GM12873 (cell line): ENCODE measurements at regions not wholly inside any gene's neighbourhood (a gene's known extent, or its start where the extent isn't known, plus 50 kb on each side); places are given as distances from the start of the nearest gene placed in this dataset.

Source experiments
- CTCF ChIP-seq: IDR thresholded peaks from 2 replicates; pipeline ENCODE4 v1.5.1; 2012; ENCODE audit warnings: low read depth, mild to moderate bottlenecking, moderate library complexity, low read length, control low read depth; ENCODE audit not compliant: insufficient read depth; ENCODE audit errors: missing control alignments

GRCh38 chr20:20850407-20850806 is 138.0 kb upstream of the RALGAPA2 start:
- no peak for TF ChIP-seq CTCF

DNA sequence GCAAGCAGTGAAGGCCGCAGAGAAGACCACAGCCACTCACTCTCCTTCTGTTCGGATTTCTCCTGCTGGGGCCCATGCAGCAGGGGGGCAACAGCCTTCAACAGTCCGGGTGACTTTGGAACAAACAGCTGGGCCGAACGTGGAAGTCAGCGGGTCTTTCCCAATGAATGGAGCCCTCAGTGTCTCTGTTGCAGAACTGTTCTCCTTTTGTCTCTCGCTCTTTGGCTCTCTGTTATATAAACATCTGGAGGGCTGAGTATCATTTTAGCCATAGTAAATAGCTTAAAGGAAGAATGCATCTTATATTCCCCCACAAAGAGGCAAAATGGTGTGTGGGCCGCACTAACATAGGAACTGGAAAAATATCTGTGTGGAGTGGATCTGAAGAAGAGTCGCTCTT is 136.7 kb upstream of the RALGAPA2 start:
- no peak for TF ChIP-seq CTCF

DNA sequence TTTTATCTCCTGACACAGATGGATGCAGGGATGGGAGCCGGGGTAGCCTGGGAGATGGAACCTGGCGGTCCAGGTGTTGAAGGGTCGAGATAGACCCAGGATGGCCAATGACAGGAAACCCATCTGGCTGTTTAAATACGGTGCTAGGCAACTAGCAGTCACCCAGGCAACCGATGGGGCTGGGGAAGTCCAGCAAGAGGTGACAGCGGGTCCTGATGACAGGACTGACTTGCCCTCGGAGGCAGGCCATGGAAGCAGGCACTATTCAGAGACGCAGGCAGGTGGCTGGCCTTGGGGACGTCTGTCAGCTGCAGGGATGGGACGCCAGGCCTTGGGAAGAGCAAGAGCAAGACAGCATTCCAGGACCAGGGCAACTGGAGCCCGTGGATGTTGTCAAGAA is 135.4 kb upstream of the RALGAPA2 start:
- no peak for TF ChIP-seq CTCF

DNA sequence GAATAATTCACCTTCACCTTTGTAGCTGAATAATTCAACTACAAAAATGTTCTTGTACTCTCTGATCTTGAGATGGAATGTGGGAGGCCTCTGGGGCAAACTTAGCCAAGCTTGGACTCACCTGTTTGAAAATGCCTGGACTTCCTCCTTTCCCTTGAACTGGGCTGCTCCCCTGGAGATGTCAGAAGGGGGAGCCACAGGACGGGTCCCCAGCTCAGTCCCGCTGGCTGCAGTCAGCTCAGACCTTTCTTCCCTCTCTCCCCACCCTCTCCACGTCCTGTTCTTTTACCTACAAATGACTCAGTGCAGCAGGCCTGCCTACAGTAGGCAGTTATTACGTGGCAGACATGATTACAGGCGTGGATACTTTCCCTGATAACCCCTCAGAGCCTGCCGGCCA is 131.5 kb upstream of the RALGAPA2 start:
- peak; percentile 5 for TF ChIP-seq CTCF

GRCh38 chr20:20839771-20840170 is 127.3 kb upstream of the RALGAPA2 start:
- no peak for TF ChIP-seq CTCF

DNA sequence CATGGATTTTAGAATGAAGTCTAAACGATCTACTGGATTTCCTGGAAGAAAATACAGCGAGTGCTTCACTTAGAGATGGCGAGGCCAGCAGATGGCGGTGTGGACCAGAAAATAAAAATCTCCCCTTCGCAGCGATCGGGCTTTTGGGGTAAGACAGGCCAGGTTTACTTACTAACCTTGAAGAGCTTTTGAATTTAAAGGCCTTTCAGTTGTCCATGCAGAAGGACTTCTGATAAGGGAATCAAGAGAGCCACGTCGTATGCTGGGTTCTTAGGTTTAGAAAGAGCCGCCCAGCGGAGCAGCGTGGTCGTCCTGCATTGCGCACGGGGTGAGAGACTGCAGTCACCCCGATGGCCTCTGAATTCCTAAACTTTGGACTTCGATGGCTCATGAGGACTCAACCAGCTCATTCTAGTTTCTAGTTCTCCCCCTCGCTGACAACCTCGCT is 125.2 kb upstream of the RALGAPA2 start:
- peak; percentile 53 for TF ChIP-seq CTCF

DNA sequence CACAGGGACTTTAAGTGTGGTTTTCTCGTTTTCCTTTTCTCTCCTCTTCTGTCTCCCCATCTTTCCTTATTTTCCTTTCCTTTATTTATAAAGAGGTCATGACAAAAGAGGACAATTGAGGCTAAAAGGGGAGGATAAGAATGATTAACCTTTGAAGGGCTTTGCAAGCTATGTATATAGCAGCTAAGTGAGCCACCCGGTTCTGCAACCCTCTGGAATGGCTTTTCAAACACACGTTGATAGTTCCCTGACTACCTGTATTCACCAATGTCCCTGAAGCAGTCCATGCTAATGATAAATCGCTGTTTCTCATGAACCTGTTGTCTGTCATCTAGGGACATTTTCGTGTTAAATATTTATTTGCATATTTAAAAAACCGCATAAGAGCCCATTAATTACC is 124.4 kb upstream of the RALGAPA2 start:
- TF ChIP-seq CTCF, result no peak
